ENCODE measurements at regions not wholly inside any gene's neighbourhood (a gene's known extent, or its start where the extent isn't known, plus 50 kb on each side); places are given as distances from the start of the nearest gene placed in this dataset.

DNA sequence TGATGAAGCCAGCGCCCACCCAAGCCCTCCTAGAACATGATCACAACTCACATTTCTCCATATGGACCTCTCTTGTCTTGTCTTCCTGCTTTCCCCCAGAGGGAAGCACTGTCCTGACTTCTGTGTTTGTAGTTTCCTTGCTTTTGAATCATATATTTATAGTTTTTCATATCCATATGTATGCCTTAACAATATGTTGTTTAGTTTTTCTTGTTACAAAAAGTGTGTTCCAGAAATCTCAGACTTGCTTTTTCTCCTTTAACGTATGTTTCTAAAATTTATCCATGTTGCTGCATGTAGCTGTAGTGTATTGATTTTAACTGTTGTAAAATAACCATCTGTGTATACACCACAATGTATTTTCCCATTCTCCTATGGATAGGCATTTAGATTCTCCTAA lies 182.0 kb upstream of the SMIM23 start:
- BruUV-seq (replicated peaks): no TSS peak
- H3K36me3 ChIP-seq (ENCODE audit: insufficient read depth, low read length): no peaks in the 10 kb centered on the region
- no peaks in the 10 kb centered on the region for H3K4me1 ChIP-seq (ENCODE audit: insufficient read depth, low read length, poor library complexity, severe bottlenecking)
- H4K20me1 ChIP-seq (ENCODE audit: insufficient read depth, low read length): no peaks in the 10 kb centered on the region
- no peaks in the 10 kb centered on the region for H3K9me2 ChIP-seq (ENCODE audit: insufficient read depth, low read length)
- TF ChIP-seq EZH2phosphoT487 (IDR thresholded peaks at IDR 0.05; ENCODE audit: borderline replicate concordance, low read depth, low read length): no peak
- TF ChIP-seq, protein P1, sequence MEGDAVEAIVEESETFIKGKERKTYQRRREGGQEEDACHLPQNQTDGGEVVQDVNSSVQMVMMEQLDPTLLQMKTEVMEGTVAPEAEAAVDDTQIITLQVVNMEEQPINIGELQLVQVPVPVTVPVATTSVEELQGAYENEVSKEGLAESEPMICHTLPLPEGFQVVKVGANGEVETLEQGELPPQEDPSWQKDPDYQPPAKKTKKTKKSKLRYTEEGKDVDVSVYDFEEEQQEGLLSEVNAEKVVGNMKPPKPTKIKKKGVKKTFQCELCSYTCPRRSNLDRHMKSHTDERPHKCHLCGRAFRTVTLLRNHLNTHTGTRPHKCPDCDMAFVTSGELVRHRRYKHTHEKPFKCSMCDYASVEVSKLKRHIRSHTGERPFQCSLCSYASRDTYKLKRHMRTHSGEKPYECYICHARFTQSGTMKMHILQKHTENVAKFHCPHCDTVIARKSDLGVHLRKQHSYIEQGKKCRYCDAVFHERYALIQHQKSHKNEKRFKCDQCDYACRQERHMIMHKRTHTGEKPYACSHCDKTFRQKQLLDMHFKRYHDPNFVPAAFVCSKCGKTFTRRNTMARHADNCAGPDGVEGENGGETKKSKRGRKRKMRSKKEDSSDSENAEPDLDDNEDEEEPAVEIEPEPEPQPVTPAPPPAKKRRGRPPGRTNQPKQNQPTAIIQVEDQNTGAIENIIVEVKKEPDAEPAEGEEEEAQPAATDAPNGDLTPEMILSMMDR (conservative IDR thresholded peaks at IDR 0.05; ENCODE audit: low read length): no peak
- no peak overlapping the region for H2AFZ ChIP-seq (ENCODE audit: low read length)
- peaks cover 7% of the 10 kb centered on the region for H3K9me3 ChIP-seq (ENCODE audit: low read length)
- DNase-seq (ENCODE audit: low spot score): no peak
- H3K4me3 ChIP-seq (ENCODE audit: low read depth, low read length, poor library complexity, severe bottlenecking): no peak overlapping the region
- intact Hi-C loops (cut with micrococcal nuclease; ENCODE audit: unreplicated experiment): no loop called here
- no peaks in the 10 kb centered on the region for H3K79me2 ChIP-seq (ENCODE audit: insufficient read depth, low read depth, low read length)
- H3K4me2 ChIP-seq (ENCODE audit: low read length): no peak overlapping the region
- CTCF ChIA-PET (ENCODE audit: unreplicated experiment): no interaction called here
- POLR2A ChIA-PET: interaction anchor here (0.6 kb wide), 1 partner anchor 28 kb away, joined by 3 read pairs; no protein-coding TSS in a partner anchor
- H3K27ac ChIP-seq (ENCODE audit: low read depth, low read length, poor library complexity, severe bottlenecking): no peak overlapping the region

DNA sequence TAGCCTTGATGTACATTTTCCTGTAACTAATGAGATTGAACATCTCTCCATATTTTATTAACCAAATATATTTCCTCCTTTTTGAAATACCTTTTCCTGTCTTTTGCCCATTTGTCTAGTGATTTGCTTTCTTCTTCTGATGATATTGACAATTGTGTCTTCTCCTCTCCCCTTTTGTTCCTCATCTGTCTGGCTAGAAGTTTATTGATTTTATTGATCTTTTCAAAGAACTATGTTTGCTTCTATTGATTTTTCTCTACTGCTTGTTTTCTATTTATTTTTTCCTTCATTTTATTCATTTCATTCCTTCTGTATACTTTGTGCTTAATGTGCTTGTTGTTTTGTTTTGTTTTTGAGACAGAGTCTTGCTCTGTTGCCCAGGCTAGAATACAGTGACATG lies 181.4 kb upstream of the SMIM23 start:
- intact Hi-C loops (cut with micrococcal nuclease; ENCODE audit: unreplicated experiment): no loop called here

GRCh38 chr5:171606414-171607024 lies 179.1 kb upstream of the SMIM23 start:
- Histone ChIP-seq H3K4me2 (ENCODE audit: low read length) (no peak overlapping the region), H2AFZ (ENCODE audit: low read length) (no peak overlapping the region), H3K9me3 (ENCODE audit: low read length) (peaks cover 7% of the 10 kb centered on the region), H3K9me2 (ENCODE audit: insufficient read depth, low read length) (no peaks in the 10 kb centered on the region), H3K4me3 (ENCODE audit: low read depth, low read length, poor library complexity, severe bottlenecking) (no peak overlapping the region), H3K4me1 (ENCODE audit: insufficient read depth, low read length, poor library complexity, severe bottlenecking) (no peaks in the 10 kb centered on the region), H3K27ac (ENCODE audit: low read depth, low read length, poor library complexity, severe bottlenecking) (no peak overlapping the region), H4K20me1 (ENCODE audit: insufficient read depth, low read length) (no peaks in the 10 kb centered on the region), H3K79me2 (ENCODE audit: insufficient read depth, low read depth, low read length) (no peaks in the 10 kb centered on the region), H3K36me3 (ENCODE audit: insufficient read depth, low read length) (no peaks in the 10 kb centered on the region)
- POLR2A ChIA-PET: no interaction called here
- TF ChIP-seq, protein P1 (conservative IDR thresholded peaks at IDR 0.05; ENCODE audit: low read length): peak; percentile 84
- TF ChIP-seq EZH2phosphoT487 (IDR thresholded peaks at IDR 0.05; ENCODE audit: borderline replicate concordance, low read depth, low read length): no peak
- BruUV-seq (replicated peaks): no TSS peak
- DNase-seq (ENCODE audit: low spot score): peak; percentile 39
- CTCF ChIA-PET (ENCODE audit: unreplicated experiment): no interaction called here
- intact Hi-C loops (cut with micrococcal nuclease; ENCODE audit: unreplicated experiment): loop anchor here (5.0 kb wide), 1 partner anchor 189 kb away; the partner anchor contains the start of gene FGF18

More for the DNA sequence above, 181.4 kb upstream of the SMIM23 start:
- no peaks in the 10 kb centered on the region for H3K79me2 ChIP-seq (ENCODE audit: insufficient read depth, low read depth, low read length)
- H2AFZ ChIP-seq (ENCODE audit: low read length): no peak overlapping the region
- no peaks in the 10 kb centered on the region for H3K36me3 ChIP-seq (ENCODE audit: insufficient read depth, low read length)
- no peaks in the 10 kb centered on the region for H3K9me2 ChIP-seq (ENCODE audit: insufficient read depth, low read length)
- CTCF ChIA-PET (ENCODE audit: unreplicated experiment): interaction anchor here (0.6 kb wide), 1 partner anchor 874 kb away, joined by 3 read pairs; no protein-coding TSS in a partner anchor
- no peak for TF ChIP-seq EZH2phosphoT487 (IDR thresholded peaks at IDR 0.05; ENCODE audit: borderline replicate concordance, low read depth, low read length)
- TF ChIP-seq, protein P1 (conservative IDR thresholded peaks at IDR 0.05; ENCODE audit: low read length): no peak
- H3K9me3 ChIP-seq (ENCODE audit: low read length): peaks cover 7% of the 10 kb centered on the region
- no peak overlapping the region for H3K4me2 ChIP-seq (ENCODE audit: low read length)
- BruUV-seq (replicated peaks): no TSS peak
- H4K20me1 ChIP-seq (ENCODE audit: insufficient read depth, low read length): no peaks in the 10 kb centered on the region
- POLR2A ChIA-PET: no interaction called here
- H3K4me1 ChIP-seq (ENCODE audit: insufficient read depth, low read length, poor library complexity, severe bottlenecking): no peaks in the 10 kb centered on the region
- no peak overlapping the region for H3K27ac ChIP-seq (ENCODE audit: low read depth, low read length, poor library complexity, severe bottlenecking)
- DNase-seq (ENCODE audit: low spot score): no peak
- H3K4me3 ChIP-seq (ENCODE audit: low read depth, low read length, poor library complexity, severe bottlenecking): no peak overlapping the region

Measured in OCI-LY7 (cell line).